Activated naive CD8-positive, alpha-beta T cell treated with anti-CD3 and anti-CD28 coated beads, Interleukin-2, amount 50 U/mL, for 24 hours (primary cell): ENCODE measurements at regions not wholly inside any gene's neighbourhood (a gene's known extent, or its start where the extent isn't known, plus 50 kb on each side); places are given as distances from the start of the nearest gene placed in this dataset.

Source experiments
- ATAC-seq: fragments of 150-1000 bp; cut with Tn5 transposase; one replicate; pipeline ENCODE4 v1.10.0; 2021
- DNase-seq: peaks from one replicate; pipeline ENCODE4 v3.0.0; 2021
- H3K27ac Mint-ChIP-seq: one replicate; pipeline ENCODE4 v1.8.0; 2021; ENCODE audit warnings: mild to moderate bottlenecking, mixed read lengths
- H3K27me3 Mint-ChIP-seq: one replicate; pipeline ENCODE4 v1.8.0; 2021; ENCODE audit warnings: mixed read lengths
- H3K36me3 Mint-ChIP-seq: one replicate; pipeline ENCODE4 v1.8.0; 2021; ENCODE audit warnings: low read depth, mixed read lengths
- H3K4me1 Mint-ChIP-seq: one replicate; pipeline ENCODE4 v1.8.0; 2021; ENCODE audit warnings: mixed read lengths
- H3K4me3 Mint-ChIP-seq: one replicate; pipeline ENCODE4 v1.8.0; 2021; ENCODE audit warnings: mild to moderate bottlenecking, moderate library complexity, mixed read lengths
- H3K9me3 Mint-ChIP-seq: one replicate; pipeline ENCODE4 v1.8.0; 2021; ENCODE audit warnings: mixed read lengths

DNA sequence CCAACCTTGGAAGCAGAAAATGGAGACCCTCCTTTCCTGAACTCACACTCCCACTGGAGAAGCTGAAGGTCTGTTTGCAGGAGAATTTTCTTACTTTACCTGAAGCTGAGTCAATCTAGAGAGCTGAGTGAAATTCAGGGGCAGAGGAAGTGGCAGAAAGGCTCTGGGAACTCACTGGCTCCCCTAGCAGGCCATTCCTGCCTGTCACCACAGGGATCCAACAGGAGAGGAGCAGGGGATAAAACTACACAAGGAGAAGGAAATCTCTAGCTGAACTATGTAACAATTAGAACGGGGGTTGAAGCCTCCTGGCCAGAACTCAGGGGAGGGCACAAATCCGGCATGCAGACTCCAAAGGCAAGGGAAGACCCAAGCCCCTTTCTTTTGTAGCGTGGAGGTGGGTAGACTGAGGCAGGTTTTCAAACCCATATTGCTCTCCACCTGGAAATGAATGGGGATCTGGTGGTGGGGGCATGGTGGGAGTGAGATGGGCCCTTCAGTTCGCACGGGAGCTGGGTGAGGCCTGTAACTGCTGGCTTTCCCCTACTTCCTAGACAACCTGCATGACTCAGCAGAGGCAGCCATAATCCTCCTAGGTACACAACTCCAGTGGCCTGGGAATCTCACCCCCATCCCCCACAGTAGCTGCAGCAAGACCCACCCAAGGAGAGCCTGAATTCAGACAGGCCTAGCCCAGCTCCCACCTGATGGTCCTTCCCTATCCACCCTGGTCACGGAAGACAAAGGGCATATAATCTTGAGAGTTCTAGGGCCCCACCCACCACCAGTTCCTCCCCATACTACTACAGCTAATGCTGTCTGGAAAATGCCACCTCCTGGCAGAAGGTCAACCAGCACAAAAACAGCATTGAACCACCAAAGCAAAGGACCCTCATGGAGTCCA lies 158.1 kb downstream of the LTN1 start:
- peaks cover 1% of the 10 kb centered on the region for H3K36me3 Mint-ChIP-seq
- no peak for DNase-seq
- peaks cover 70% of the 10 kb centered on the region for H3K4me1 Mint-ChIP-seq
- H3K9me3 Mint-ChIP-seq, result no peaks in the 10 kb centered on the region
- peak overlapping the region; percentile 17 for H3K27ac Mint-ChIP-seq
- H3K4me3 Mint-ChIP-seq, result no peak overlapping the region
- H3K27me3 Mint-ChIP-seq, result no peaks in the 10 kb centered on the region
- no peak for ATAC-seq

DNA sequence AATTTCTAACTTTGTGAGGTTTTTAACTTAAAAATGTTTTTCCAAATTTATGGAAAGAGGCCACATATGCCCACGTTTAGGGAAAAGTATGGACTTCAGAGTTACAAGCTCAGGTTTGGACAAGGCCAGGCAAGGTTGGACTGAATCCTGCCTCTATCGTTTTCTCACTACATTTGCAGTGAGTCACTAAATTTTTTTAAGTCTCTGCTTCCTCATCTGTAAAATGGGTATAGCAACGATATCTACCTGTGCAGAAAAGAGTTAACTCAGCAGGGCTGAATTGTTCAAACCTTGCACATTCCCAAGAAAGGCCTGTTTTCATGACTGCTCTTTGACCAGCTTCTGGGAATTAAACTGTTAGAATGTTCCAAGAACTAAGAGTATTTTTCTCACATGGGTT lies 159.1 kb downstream of the LTN1 start:
- ATAC-seq (no peak), DNase-seq (no peak)
- no peaks in the 10 kb centered on the region for H3K27me3 Mint-ChIP-seq
- no peak overlapping the region for H3K4me3 Mint-ChIP-seq
- H3K4me1 Mint-ChIP-seq, result peaks cover 69% of the 10 kb centered on the region
- H3K27ac Mint-ChIP-seq, result no peak overlapping the region
- H3K36me3 Mint-ChIP-seq, result peaks cover 1% of the 10 kb centered on the region
- H3K9me3 Mint-ChIP-seq, result no peaks in the 10 kb centered on the region

GRCh38 chr21:28833182-28833581 lies 159.5 kb downstream of the LTN1 start:
- H3K36me3 Mint-ChIP-seq, result peaks cover 1% of the 10 kb centered on the region
- peaks cover 69% of the 10 kb centered on the region for H3K4me1 Mint-ChIP-seq
- DNase-seq (no peak), ATAC-seq (no peak)
- H3K27me3 Mint-ChIP-seq, result no peaks in the 10 kb centered on the region
- H3K4me3 Mint-ChIP-seq, result no peak overlapping the region
- no peaks in the 10 kb centered on the region for H3K9me3 Mint-ChIP-seq
- peak overlapping the region; percentile 12 for H3K27ac Mint-ChIP-seq

DNA sequence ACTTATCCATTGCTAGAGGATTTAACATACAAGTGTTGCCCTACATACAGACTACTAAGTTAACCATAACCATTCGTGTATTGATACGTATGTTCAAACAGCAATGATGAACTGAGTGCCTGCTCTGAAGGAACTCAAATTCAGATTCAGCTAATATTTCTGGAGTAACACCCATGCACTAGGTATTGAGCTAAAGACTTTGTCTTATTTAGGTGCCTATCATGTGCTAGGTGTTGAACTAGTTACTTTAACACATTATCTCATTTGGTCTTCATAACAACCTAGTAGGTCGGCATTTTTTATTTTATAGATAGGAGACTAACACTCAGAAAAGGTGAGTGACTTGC lies 160.0 kb downstream of the LTN1 start:
- DNase-seq (no peak), ATAC-seq (no peak)
- Mint-ChIP-seq H3K9me3 (no peaks in the 10 kb centered on the region), H3K27ac (peak overlapping the region; percentile 63), H3K4me3 (no peak overlapping the region), H3K4me1 (peaks cover 65% of the 10 kb centered on the region), H3K36me3 (peaks cover 1% of the 10 kb centered on the region), H3K27me3 (no peaks in the 10 kb centered on the region)

GRCh38 chr21:28832013-28832714 lies 160.5 kb downstream of the LTN1 start:
- Mint-ChIP-seq H3K4me1 (peaks cover 60% of the 10 kb centered on the region), H3K9me3 (no peaks in the 10 kb centered on the region), H3K36me3 (peaks cover 1% of the 10 kb centered on the region), H3K27me3 (no peaks in the 10 kb centered on the region), H3K4me3 (no peak overlapping the region), H3K27ac (peak overlapping the region; percentile 63)
- DNase-seq (no peak), ATAC-seq (peak; percentile 95)

DNA sequence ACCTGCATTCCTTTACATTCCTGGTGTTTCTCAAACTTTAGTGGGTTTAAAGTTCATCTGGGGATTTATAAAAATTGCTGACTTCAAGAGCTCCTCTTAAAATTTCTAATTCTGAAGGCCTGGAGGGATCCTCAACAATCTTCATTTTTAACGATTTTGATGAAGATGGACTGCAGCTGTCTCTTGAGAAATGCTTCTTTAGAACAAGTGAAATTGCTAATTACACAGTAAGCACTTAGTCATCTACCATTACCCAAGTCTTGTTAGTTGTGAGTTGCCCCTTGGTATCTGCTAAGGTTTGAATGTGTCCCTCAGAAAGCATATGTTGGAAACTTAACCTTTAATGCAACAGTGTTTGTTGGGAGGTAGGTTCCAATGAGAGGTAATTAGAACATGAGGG lies 163.7 kb downstream of the LTN1 start:
- Mint-ChIP-seq H3K4me1 (peaks cover 28% of the 10 kb centered on the region), H3K27me3 (no peaks in the 10 kb centered on the region), H3K36me3 (peaks cover 1% of the 10 kb centered on the region), H3K4me3 (no peak overlapping the region), H3K27ac (no peak overlapping the region), H3K9me3 (no peaks in the 10 kb centered on the region)
- DNase-seq (no peak), ATAC-seq (no peak)

GRCh38 chr21:28828021-28828420 lies 164.7 kb downstream of the LTN1 start:
- Mint-ChIP-seq H3K9me3 (no peaks in the 10 kb centered on the region), H3K36me3 (peaks cover 1% of the 10 kb centered on the region), H3K4me3 (no peak overlapping the region), H3K4me1 (peaks cover 18% of the 10 kb centered on the region), H3K27me3 (no peaks in the 10 kb centered on the region), H3K27ac (no peak overlapping the region)
- no peak for DNase-seq
- no peak for ATAC-seq

DNA sequence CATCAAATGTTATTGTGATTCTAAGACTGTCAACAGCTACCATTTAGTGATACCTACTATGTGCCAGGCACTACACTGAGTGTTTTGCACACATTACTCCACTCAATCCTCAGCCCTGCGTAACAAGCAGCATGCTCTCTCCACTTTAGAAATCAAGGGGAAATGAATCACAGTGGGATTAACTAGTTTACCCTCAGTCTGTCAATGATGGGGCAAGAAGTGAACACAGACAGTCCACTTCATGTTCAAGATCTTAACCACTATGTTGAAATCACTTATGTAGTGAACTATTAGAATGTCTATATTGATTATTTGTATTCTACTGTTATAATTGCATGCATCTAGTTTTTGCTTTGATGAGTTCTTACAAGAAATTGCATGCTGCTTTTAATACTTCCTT lies 165.3 kb downstream of the LTN1 start:
- no peaks in the 10 kb centered on the region for H3K9me3 Mint-ChIP-seq
- H3K27me3 Mint-ChIP-seq, result no peaks in the 10 kb centered on the region
- H3K36me3 Mint-ChIP-seq, result peaks cover 1% of the 10 kb centered on the region
- no peak for ATAC-seq
- no peak overlapping the region for H3K4me3 Mint-ChIP-seq
- DNase-seq, result no peak
- H3K27ac Mint-ChIP-seq, result no peak overlapping the region
- H3K4me1 Mint-ChIP-seq, result peaks cover 12% of the 10 kb centered on the region

DNA sequence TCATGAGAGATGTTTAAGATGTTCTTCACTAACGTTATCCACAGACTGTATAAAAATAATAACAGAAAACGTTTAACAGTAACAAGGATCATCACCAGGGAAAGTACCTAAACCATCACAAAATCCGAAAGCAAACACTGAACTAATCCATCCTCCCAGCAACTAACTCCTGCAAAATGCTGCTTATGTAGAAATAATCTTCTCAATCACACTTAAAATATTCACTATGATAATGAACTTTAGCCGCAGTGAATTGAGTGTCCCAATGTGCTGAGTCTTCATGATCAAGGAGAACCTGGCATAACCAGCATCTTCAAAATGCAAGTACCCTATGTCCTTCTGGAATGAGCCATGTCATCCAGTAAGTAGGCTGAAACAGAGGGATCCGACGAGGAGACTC lies 166.1 kb downstream of the LTN1 start:
- Mint-ChIP-seq H3K27ac (no peak overlapping the region), H3K27me3 (no peaks in the 10 kb centered on the region), H3K4me3 (no peak overlapping the region), H3K36me3 (peaks cover 1% of the 10 kb centered on the region), H3K9me3 (no peaks in the 10 kb centered on the region), H3K4me1 (peaks cover 5% of the 10 kb centered on the region)
- DNase-seq (no peak), ATAC-seq (no peak)

- peaks cover 1% of the 10 kb centered on the region for H3K36me3 Mint-ChIP-seq
- no peaks in the 10 kb centered on the region for H3K9me3 Mint-ChIP-seq
- peaks cover 3% of the 10 kb centered on the region for H3K4me1 Mint-ChIP-seq
- ATAC-seq (no peak), DNase-seq (no peak)
- no peak overlapping the region for H3K4me3 Mint-ChIP-seq
- no peak overlapping the region for H3K27ac Mint-ChIP-seq
- H3K27me3 Mint-ChIP-seq, result no peaks in the 10 kb centered on the region
Measured at GRCh38 chr21:28826021-28826420, 166.7 kb downstream of the LTN1 start.

GRCh38 chr21:28823429-28823828 lies 169.2 kb downstream of the LTN1 start:
- no peaks in the 10 kb centered on the region for H3K27me3 Mint-ChIP-seq
- H3K36me3 Mint-ChIP-seq, result no peaks in the 10 kb centered on the region
- no peak for DNase-seq
- H3K4me3 Mint-ChIP-seq, result no peak overlapping the region
- ATAC-seq, result no peak
- H3K4me1 Mint-ChIP-seq, result no peaks in the 10 kb centered on the region
- no peaks in the 10 kb centered on the region for H3K9me3 Mint-ChIP-seq
- H3K27ac Mint-ChIP-seq, result no peak overlapping the region

GRCh38 chr21:28822486-28823335 lies 170.0 kb downstream of the LTN1 start:
- H3K27ac Mint-ChIP-seq, result no peak overlapping the region
- no peaks in the 10 kb centered on the region for H3K9me3 Mint-ChIP-seq
- H3K27me3 Mint-ChIP-seq, result no peaks in the 10 kb centered on the region
- H3K4me3 Mint-ChIP-seq, result no peak overlapping the region
- no peak for ATAC-seq
- H3K36me3 Mint-ChIP-seq, result no peaks in the 10 kb centered on the region
- H3K4me1 Mint-ChIP-seq, result no peaks in the 10 kb centered on the region
- no peak for DNase-seq

DNA sequence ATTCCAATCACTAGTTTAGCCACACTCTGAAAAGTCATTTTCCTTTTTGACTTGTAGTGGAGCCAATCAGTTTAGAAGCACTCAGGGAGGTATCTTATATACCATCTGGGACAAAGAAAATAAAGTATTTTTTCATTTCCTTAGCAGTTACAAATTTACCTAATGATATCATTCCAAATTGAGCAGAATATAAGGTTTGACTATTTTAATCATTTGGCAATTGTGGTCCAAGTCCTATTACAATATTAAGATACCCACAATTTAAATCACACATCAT lies 170.6 kb downstream of the LTN1 start:
- no peaks in the 10 kb centered on the region for H3K36me3 Mint-ChIP-seq
- H3K4me1 Mint-ChIP-seq, result no peaks in the 10 kb centered on the region
- H3K9me3 Mint-ChIP-seq, result no peaks in the 10 kb centered on the region

GRCh38 chr21:28821276-28822122 lies 171.2 kb downstream of the LTN1 start:
- no peak for ATAC-seq
- no peaks in the 10 kb centered on the region for H3K9me3 Mint-ChIP-seq
- no peaks in the 10 kb centered on the region for H3K4me1 Mint-ChIP-seq
- H3K36me3 Mint-ChIP-seq, result no peaks in the 10 kb centered on the region
- H3K27me3 Mint-ChIP-seq, result no peaks in the 10 kb centered on the region
- H3K4me3 Mint-ChIP-seq, result no peak overlapping the region
- no peak for DNase-seq
- no peak overlapping the region for H3K27ac Mint-ChIP-seq

More for the DNA sequence above, 170.6 kb downstream of the LTN1 start:
- no peak for DNase-seq
- ATAC-seq, result no peak
- H3K27ac Mint-ChIP-seq, result no peak overlapping the region
- no peaks in the 10 kb centered on the region for H3K27me3 Mint-ChIP-seq
- H3K4me3 Mint-ChIP-seq, result no peak overlapping the region
